Vagina (tissue), 2 donors: ENCODE measurements at regions not wholly inside any gene's neighbourhood (a gene's known extent, or its start where the extent isn't known, plus 50 kb on each side); places are given as distances from the start of the nearest gene placed in this dataset.

Source experiments
- POLR2A ChIP-seq, 2 donors: fragments of 450-650 bp; IDR thresholded peaks; one replicate each; pipeline ENCODE4 v1.6.1; 2017; ENCODE audit warnings: antibody characterized with exemption in 2 of 2, mild to moderate bottlenecking in 2 of 2, moderate library complexity in 2 of 2
- TF ChIP-seq, protein P1 (sequence below), 3 experiments: fragments of 450-650 bp in 2 of 3; fragments of 200-600 bp in 1 of 3; sonication (generic) in 1 of 3; IDR thresholded peaks; one replicate each; pipeline ENCODE4 v1.5.1; 2017 to 2019; ENCODE audit warnings: antibody characterized with exemption in 3 of 3, mild to moderate bottlenecking in 2 of 3, moderate library complexity in 2 of 3

- TF ChIP-seq POLR2A (IDR thresholded peaks at IDR 0.05) = no peak
- TF ChIP-seq, protein P1, sequence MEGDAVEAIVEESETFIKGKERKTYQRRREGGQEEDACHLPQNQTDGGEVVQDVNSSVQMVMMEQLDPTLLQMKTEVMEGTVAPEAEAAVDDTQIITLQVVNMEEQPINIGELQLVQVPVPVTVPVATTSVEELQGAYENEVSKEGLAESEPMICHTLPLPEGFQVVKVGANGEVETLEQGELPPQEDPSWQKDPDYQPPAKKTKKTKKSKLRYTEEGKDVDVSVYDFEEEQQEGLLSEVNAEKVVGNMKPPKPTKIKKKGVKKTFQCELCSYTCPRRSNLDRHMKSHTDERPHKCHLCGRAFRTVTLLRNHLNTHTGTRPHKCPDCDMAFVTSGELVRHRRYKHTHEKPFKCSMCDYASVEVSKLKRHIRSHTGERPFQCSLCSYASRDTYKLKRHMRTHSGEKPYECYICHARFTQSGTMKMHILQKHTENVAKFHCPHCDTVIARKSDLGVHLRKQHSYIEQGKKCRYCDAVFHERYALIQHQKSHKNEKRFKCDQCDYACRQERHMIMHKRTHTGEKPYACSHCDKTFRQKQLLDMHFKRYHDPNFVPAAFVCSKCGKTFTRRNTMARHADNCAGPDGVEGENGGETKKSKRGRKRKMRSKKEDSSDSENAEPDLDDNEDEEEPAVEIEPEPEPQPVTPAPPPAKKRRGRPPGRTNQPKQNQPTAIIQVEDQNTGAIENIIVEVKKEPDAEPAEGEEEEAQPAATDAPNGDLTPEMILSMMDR (IDR thresholded peaks at IDR 0.05) = no peak
Measured at GRCh38 chr4:82047731-82048130, 326.1 kb downstream of the HNRNPD start.
